ENCODE measurements at regions not wholly inside any gene's neighbourhood (a gene's known extent, or its start where the extent isn't known, plus 50 kb on each side); places are given as distances from the start of the nearest gene placed in this dataset.

DNA sequence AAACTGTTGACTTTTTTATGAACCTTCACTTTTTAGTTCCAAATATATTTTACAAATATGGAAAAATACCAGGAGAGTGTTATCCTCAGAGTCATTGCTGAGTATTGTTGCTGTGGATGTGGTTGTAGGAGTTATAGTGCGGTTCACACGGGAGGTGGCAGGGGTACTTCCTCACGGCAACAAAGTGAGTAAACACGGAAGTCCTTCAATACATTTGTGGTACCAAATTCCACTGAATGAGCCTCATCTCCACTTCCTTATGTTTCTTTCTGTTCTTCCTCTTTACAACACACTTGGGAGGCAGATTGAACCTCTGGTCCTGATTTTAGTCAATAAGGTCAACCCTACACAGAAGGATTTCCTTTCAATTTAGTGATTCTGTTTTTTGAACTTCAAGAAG lies 371.8 kb downstream of the BTBD3 start:
- DNase-seq (ENCODE audit: low spot score) = no peak

DNA sequence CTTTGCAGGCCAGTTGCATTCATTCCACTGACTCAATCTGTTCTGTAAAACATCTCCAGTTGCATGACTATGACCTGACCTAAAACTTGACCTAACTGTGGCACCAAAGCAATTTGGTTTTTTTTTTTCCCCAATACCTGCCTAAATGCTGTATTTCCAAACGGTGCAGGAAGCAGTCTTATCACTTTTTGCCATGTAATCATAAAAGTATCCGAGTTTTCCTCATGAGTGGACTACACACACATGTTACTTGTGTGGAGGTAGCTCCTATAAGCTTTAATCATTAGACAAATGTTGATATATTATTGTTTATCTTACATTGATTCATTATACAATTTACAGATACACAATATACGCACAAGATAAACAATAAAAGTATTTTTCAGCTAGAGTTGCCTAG lies 373.7 kb downstream of the BTBD3 start:
- no peak for DNase-seq (ENCODE audit: low spot score)

DNA sequence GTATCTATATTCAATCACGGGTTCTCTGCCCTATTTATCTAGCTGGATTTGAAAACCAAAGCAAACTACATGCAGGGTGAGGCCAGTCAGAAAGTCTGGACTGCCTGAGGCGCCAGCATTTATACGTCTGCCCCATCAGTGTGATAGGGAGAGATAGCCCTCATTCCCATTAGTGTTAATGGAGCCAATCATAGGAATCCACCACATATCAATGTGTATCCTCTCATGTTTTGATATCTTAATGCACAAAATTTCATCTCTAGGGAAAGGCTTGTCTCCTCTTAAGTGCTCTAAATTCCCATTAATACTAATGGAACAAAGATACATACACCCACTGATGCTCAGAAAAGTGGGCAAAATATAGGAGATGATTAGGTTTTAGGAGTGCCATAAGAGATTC lies 376.2 kb downstream of the BTBD3 start:
- no peak for DNase-seq (ENCODE audit: low spot score)

DNA sequence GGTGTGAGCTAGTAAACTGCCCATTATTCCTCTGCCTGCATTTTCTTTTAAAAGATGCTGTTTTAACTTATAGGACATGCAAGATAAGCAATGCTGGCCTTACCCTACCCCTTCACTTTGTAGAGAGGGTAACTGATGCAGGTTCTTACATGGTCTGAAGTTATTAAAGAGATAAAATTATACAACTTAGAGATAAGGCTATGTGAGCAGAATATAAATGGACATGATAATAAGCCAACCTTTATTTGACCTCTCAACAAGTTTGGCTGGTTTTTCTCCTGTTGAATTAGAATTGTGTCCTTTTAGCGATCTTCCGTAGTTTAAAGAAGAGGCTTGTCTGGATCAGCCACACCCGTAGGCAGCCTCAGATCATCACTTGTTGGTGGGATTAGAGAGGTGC lies 377.0 kb downstream of the BTBD3 start:
- no peak for DNase-seq (ENCODE audit: low spot score)

DNA sequence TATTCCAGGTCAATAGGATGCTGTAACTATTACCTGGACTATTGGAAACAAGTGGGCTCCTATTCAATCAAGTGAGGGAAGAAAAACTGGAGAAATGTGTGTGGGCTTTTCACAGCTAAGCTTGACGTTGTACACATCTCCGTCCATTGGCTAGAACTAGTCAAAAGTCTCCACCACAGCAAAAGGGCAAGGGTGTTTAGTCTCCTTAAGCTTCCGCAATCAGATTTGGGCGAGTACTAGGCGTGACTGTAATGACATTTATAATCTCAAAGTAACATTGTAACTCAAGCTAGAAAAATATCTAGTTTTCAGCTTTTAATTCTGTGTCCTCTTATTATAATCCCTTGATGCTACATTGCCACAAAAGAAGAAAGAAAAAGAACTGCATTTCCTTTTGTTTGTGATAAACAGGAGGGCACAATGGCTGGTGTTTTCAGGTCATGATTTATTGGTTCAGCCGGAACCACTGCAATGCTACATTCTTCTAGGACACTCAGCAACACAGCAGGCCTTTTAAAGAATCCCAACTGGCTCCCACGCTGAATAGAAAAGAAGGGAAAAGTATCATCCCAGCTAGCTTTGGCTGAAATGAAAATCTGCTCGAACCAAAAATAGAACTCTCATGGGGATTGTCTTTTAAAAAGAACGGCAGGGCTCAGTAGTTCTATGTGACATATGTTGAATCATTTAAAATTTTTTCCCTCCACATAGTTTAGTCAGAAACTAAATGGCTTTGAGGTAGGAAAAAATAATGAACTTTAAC lies 387.7 kb downstream of the BTBD3 start:
- DNase-seq (ENCODE audit: low spot score) = no peak

DNA sequence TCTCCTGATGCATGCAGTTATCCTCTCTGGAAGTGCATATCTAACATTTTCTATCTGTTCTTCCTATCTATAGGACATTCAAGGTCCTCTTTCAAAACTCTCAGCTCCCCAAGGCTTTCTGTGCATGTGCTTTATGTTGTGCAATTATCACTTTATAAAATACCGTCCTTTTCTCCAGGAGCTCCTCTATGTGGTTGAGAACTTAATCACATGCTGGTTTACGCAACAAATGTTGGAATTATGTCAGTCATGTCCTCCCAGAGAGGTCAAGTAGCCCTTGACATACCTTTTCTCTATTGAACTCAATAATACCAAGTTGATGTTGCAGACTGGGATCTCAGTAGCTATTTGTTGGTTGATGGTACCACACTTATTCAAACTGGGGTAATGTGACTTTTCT lies 388.4 kb downstream of the BTBD3 start:
- DNase-seq (ENCODE audit: low spot score) = no peak

DNA sequence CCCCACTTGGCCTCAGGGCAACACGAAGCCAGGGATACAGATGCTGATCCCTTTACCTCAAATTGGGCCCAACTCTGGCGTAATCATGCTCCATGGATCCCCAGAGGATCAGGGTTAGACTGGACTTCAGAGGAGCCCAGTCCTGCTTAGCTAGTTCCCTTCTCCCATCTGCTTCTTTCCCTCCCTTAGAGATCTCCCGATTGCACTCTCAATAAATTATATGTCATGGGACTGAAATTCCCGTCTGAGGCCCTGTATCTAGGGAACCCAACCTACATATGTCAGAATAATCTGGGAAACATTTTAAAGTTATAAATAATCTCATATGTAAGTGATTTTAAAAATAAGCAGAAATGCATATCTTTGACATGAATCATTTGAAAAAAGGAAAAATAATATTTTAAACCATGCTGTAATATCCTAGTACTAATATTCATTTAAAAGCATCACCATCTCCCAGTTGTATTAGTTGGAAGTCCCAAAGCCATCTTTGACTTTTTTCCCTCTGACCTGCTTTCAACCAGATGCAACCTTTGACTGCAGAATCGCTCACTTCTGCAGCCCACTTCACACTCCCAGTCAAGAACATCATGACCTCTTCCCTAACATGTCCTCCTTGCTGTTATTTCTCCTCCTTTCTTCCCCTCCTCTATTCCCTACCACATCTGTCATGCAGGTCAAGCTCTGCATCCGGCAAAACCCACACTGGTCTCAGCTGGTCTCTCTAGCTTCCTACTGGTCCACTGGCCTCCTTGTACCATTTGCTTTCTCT lies 393.6 kb downstream of the BTBD3 start:
- no peak for DNase-seq (ENCODE audit: low spot score)

DNA sequence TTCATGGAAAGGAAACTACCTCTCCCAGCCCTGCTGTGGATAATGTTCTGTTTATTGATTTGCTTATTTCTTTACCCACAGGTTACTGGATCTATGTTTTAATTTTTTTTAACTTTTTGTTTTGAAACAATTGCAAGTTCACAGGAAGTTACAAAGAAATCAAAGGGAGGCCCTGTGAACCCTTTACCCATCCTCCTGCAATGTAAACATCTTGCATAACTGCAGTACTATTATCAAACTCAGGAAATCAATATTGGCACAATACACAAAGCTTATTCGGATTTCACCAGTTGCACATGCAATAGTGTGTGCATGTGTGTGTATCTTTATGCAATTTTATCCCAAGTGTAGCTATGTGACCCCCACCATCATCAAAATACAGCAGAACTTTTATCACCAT lies 398.0 kb downstream of the BTBD3 start:
- no peak for DNase-seq (ENCODE audit: low spot score)

DNA sequence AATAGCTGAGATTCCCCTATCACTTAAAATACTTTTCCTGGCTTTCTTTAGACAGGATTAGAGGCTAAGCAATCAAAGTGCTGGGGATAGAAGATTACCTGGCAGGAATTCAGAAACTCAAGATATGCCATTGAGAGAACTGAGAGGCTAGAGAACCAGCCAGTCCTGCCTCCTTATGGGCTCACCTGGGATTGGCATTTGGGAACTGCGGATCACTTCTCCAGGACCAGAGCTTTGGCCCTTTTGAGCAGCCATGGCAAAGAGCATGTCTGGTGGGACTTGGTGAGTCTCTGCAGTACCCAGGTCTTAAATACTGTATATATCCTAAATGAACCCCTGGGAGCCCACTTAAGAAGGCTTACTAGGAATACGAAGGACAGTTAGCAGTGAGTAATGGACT lies 399.1 kb downstream of the BTBD3 start:
- no peak for DNase-seq (ENCODE audit: low spot score)

DNA sequence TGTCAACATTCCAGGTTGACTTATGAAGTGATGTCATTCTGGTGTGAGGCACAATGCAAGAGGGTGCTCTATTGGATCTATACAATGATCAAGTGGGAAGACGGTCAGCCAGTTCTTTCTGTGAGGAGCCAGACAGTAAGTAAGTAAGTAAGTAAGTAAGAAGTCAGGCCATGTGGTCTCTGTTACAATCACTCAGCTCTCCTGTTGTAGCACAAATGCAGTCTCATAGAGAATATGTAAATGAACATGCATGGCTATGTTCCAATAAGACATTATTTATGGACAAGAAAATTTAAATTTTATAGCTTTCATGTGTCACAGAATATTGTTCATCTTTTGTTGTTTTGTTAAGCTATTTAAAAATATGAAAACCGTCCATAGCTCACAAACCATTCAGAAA lies 399.7 kb downstream of the BTBD3 start:
- DNase-seq (ENCODE audit: low spot score) = no peak

DNA sequence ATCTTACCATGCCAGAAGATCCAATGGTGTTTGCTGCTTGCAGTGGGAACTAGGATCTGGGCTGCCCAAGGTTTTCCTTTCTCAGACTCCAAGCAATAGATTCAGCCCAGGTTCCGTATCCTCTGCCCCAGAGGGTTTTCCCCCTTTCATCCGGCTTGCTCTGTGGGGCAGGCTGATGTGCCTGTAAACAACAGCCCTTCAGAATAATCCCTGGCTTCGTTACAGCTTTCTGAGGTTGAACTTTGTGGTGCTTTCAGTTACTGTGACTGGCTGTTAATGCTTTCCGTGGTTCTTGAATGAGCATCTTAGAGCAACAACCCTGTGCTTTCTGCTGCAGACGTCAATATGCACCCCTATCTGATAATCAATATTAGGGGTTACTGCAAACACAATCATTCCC lies 400.4 kb downstream of the BTBD3 start:
- DNase-seq (ENCODE audit: low spot score) = no peak

DNA sequence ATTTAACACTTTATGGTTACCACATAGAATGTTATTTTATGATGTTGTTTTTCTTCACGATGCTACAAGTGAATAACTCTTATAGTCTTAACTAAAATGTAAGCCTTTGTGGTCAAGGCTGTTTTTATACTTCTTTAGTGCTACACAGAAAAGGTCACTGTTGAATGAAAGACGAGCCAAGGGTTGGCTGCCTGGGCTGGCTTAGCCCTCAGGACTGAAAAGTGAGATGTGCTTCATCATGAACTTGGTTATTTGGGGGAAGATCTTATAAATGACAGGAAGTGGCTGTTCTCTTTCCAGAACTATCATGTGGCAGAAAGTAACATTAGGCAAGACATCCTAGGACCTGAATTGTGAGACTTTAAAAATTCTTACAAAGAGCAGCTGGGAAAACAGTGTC lies 404.0 kb downstream of the BTBD3 start:
- DNase-seq (ENCODE audit: low spot score) = no peak

DNA sequence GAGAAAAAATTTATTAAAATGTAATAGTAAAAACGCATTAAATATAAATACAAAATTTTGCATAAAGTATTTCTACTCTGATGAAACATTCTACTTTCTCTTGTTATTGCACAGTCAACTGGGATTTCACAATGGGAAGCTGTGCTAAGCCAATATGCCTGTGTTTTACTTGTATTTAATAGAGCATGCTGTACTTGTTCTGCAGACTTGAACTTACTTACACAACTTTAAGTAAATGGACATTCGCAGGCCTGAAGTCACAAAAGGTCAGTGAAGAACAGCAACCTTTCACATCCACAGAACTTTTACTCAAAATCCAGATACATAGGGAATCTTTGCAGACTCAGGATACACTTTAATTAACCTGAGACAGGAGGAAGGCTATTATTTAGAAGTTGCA lies 409.5 kb downstream of the BTBD3 start:
- DNase-seq (ENCODE audit: low spot score) = no peak

DNA sequence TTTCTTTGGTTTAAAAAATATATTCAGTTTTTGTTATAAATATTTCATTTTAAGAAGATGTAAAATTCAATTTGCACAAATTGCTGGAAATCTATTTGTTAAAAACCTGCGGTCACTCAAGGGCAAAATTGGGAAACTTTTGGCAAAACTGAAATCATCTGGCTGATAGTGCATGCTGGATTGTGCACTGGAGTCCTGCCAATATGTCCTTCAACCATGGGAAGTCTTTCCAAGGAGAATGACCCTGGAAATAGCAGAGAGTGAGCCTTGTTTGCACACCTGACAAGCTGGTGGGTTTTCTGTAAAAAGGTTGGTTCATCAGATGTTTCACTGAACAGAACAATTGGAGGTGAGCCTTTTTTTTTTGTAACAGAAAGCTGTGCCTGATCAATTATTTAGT lies 413.5 kb downstream of the BTBD3 start:
- no peak for DNase-seq (ENCODE audit: low spot score)

DNA sequence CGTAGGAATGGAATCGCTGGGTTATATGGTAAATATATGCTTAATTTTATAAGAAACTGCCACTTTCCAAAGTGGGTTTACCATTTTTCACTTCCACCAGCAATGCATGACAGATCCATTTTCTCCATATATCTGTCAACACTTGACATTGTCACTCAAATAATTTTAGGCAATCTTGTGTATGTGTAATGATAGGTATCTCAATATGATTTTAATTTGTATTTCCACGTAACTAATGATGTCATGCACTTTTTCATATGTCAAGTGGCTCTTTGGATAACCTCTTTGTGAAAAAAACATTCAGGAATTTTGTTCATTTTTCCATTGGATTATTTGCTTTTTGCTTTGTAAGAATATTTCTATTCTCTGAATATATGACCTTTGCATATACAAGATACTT lies 419.9 kb downstream of the BTBD3 start:
- DNase-seq (ENCODE audit: low spot score) = no peak

DNA sequence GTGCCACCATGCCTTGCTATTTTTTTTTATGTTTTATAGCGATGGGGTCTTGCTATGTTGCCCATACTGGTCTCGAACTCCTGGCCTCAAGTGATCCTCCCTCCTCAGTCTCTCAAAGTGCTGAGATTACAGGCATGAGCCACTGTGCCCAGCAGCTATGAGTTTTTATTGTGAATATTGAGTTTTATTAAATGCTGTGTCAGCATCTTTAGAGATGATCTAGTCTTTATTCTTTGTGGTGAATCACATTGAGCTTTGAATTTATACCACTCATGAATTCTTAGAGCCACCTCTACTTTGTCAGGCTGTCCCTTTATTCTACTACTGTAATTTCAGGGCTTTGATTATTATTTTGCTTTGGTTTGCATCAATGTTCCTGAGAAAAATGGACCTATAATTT lies 428.3 kb downstream of the BTBD3 start:
- DNase-seq (ENCODE audit: low spot score) = no peak

DNA sequence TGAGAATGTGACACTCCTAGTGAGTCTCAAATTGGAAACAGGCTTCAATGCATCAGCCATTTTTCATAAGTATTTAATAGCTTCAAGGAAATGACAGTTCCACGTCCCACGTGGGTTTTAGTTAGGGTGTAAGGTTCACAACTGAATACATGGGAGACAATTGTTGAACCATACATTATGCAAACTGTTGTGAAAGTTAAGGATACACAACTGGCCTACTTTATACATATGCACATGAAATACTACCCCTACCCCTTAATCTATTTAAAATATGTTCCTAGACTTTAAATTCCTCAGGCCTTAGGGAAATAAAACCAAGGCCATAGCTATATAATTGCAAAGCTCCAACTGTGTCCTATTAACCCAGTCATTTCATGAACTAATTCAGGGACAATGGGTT lies 436.1 kb downstream of the BTBD3 start:
- no peak for DNase-seq (ENCODE audit: low spot score)

DNA sequence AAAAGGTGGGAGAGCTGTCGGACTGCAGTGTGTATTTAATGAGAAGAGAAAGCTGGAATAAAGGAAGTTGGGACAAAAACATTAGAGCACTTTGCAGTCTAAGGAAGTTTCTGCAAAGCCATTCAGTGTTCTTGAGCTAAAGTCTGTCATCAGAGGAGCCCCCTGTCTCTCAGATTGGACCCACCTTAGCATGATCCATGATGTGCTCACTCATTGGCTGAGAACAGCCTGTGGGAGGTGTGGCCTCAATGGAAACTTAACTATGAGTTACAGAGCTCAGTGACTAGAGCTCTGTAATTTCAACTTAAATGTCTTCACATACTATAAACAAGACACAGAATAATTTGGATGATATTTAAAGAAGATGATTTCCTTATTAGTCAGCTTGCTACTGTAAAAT lies 437.0 kb downstream of the BTBD3 start:
- DNase-seq (ENCODE audit: low spot score) = no peak

DNA sequence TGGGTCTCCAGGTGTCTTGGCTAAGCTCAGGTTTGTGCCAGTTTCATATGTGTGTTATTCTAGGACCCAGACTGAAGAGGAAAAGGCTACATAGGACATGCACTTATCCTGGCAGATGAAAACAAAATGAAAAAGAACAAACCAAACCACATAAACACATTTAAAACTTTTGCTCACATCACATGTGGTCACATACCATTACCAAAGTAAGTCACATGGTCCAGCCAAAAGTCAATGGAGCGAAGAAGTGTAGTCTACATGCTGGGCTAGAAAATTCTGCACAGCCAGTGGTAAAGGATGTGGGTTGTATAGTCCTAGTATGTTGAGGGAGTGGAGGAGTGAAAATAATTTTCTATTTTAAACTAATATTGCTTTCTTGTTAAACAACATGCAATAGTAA lies 437.5 kb downstream of the BTBD3 start:
- DNase-seq (ENCODE audit: low spot score) = no peak

DNA sequence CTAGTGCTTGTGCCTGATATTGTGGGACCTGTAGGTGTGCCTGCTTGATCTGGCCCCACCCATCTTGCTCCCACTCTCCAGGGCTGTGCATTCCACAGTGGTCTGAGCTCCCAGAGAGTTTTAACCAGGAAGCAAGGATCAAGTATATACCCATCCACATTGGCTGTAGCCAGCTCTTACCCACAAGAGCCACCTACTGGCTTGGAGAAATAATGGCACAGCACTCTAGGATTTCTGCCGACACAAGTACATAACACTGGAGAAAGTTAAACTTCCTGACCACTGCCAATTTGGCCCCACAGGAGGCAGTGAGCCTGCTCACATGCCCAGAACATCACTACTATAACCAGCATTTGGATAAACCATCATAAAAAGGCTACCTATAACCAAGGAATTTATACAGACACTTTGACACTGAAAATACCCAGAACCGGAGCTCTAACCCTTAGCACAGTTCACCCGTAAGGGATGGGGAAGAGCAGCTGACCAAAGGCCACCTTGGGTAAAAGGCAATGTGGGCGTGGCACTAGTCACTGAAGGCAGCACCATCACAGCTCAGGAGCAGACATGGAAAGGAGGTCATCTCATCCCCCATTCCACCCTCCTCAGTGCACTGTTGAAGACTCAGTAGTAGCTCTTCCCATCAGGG lies 440.4 kb downstream of the BTBD3 start:
- DNase-seq (ENCODE audit: low spot score) = no peak

DNA sequence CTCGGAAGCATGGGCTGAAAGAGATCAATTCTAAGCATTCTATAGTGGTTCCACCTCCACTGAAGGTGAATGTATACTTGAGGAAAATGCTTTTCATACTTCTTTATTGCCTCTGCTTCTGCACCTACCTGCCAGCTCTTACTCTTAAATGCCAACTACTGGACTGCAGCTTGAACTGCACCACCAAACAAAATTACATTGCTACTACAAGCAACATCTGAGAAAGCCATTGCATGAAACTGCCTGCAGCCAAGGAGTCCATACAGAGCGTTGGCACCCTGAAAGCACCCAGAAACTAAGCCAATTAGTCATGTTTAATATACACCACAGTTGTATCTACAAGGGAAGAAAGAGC lies 440.9 kb downstream of the BTBD3 start:
- no peak for DNase-seq (ENCODE audit: low spot score)

DNA sequence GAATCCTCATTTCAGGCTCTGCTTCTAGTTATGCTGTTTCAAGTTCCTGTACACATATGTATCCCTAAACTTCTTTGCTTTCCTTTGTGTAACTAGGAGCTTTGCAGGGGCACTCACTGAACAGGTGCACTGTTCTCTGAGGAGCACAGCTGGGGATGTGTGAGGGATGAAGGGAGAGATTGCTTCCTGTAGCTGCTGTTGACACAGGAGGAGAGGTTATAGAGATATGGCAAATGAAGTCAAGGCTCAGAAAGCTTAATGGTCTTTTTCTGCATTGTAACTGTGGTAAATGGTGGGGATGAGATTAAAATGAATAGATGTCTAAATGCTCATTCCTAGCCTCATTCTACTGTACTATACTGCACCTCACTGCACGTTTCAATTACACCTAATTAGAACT lies 454.3 kb downstream of the BTBD3 start:
- DNase-seq (ENCODE audit: low spot score) = no peak

DNA sequence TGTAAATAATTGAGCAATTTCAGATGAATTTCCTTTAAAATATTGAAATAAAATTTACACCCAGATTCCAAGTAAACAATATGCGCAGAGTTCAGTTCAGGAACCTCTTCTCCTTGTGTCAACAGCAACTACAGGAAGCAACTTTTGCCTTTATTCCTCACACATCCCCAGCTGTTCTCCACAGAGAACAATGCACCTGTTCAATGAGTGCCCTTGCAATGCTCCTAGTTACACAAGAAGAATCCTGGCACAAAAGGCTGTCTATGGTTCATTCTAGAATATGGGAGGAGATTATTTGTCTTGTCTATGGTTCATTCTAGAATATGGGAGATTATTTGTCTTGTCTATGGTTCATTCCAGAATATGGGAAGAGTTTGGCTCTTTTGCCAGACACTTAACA lies 454.9 kb downstream of the BTBD3 start:
- no peak for DNase-seq (ENCODE audit: low spot score)

DNA sequence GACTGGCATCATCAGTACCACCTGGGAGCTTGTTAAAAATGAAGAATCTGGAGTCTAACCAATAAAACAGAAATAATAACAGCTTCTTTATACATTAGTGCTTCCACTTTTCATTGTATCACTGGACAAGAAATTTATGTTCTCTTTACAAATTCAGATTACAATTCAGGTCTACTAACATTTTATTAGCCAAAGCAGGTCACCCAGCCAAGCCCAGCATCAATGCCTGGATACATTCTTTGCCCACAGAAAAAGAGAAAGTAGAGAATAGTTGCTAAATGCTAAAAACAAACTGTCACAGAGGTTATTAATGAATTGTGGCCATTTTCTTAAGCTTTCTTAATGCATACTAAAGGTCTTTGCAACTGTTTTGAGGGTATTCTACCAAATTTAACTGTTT lies 458.3 kb downstream of the BTBD3 start:
- no peak for DNase-seq (ENCODE audit: low spot score)
